LNCaP clone FGC (cell line): ENCODE measurements at regions not wholly inside any gene's neighbourhood (a gene's known extent, or its start where the extent isn't known, plus 50 kb on each side); places are given as distances from the start of the nearest gene placed in this dataset.

Experiments used
- DNase-seq: peaks from one replicate; pipeline ENCODE4 v3.0.0-alpha.2; 2011; ENCODE audit warnings: low read depth
- H3K4me3 ChIP-seq: 2 replicates; pipeline ENCODE4 v1.5.1; 2011; ENCODE audit warnings: mild to moderate bottlenecking, low read depth, low read length, control low read depth
- CTCF ChIP-seq: IDR thresholded peaks from 2 replicates; pipeline ENCODE4 v1.5.1; 2012; ENCODE audit warnings: mild to moderate bottlenecking; ENCODE audit not compliant: control insufficient read depth, insufficient read depth; ENCODE audit errors: extremely low read depth

GRCh38 chr14:38710881-38711280 is 392.2 kb downstream of the SEC23A start:
- TF ChIP-seq CTCF: no peak

GRCh38 chr14:38710196-38710595 is 392.8 kb downstream of the SEC23A start:
- no peak for DNase-seq
- no peak overlapping the region for H3K4me3 ChIP-seq
- no peak for TF ChIP-seq CTCF

More at GRCh38 chr14:38710881-38711280, 392.2 kb downstream of the SEC23A start:
- DNase-seq: no peak
- no peak overlapping the region for H3K4me3 ChIP-seq

- no peak for TF ChIP-seq CTCF
- H3K4me3 ChIP-seq: no peak overlapping the region
- no peak for DNase-seq
Observed at GRCh38 chr14:38705220-38705619, 397.8 kb downstream of the SEC23A start.

- no peak overlapping the region for H3K4me3 ChIP-seq
- no peak for TF ChIP-seq CTCF
- no peak for DNase-seq
Observed at GRCh38 chr14:38704220-38704619, 398.8 kb downstream of the SEC23A start.

GRCh38 chr14:38696925-38697324 is 406.1 kb downstream of the SEC23A start:
- TF ChIP-seq CTCF: no peak
- DNase-seq: no peak
- no peak overlapping the region for H3K4me3 ChIP-seq

GRCh38 chr14:38693423-38693822 is 409.6 kb downstream of the SEC23A start:
- no peak for DNase-seq
- H3K4me3 ChIP-seq: no peak overlapping the region
- TF ChIP-seq CTCF: 0 out of 2 replicates have a peak, but pooled peaks have one; percentile 7

GRCh38 chr14:38669027-38669426 is 413.1 kb upstream of the CLEC14A start:
- no peak for TF ChIP-seq CTCF
- H3K4me3 ChIP-seq: no peak overlapping the region
- no peak for DNase-seq
